GM19239 (cell line): ENCODE measurements at regions not wholly inside any gene's neighbourhood (a gene's known extent, or its start where the extent isn't known, plus 50 kb on each side); places are given as distances from the start of the nearest gene placed in this dataset.
"Not testable (repeated sequence)": the region's sequence is repeated elsewhere in the genome, so short reads cannot be mapped to it uniquely, and the experiment has no call there.

Experiments used
- DNase-seq: peaks from one replicate; pipeline ENCODE4 v3.0.0; 2011; ENCODE audit warnings: low spot score; ENCODE audit not compliant: insufficient read length
- FAIRE-seq: peaks from 2 replicates; lab custom pipeline; 2011; peaks lifted over from hg19 to GRCh38; lab: Jason Lieb, UNC

GRCh38 chr12:131456301-131457027 lies 254.4 kb upstream of the SFSWAP start:
- no peak for DNase-seq
- FAIRE-seq = no peak

- no peak for FAIRE-seq
- no peak for DNase-seq
These were observed 253.9 kb upstream of the SFSWAP start for GRCh38 chr12:131457028-131457310.

GRCh38 chr12:131457331-131458047 lies 253.4 kb upstream of the SFSWAP start:
- DNase-seq = no peak
- FAIRE-seq = no peak

GRCh38 chr12:131458048-131458374 lies 252.9 kb upstream of the SFSWAP start:
- no peak for FAIRE-seq

GRCh38 chr12:131458931-131459772 lies 251.7 kb upstream of the SFSWAP start:
- no peak for DNase-seq
- no peak for FAIRE-seq

More at GRCh38 chr12:131458048-131458374, 252.9 kb upstream of the SFSWAP start:
- no peak for DNase-seq

- no peak for FAIRE-seq
These were observed 251.0 kb upstream of the SFSWAP start for GRCh38 chr12:131459773-131460365.

GRCh38 chr12:131460520-131460919 lies 250.4 kb upstream of the SFSWAP start:
- no peak for DNase-seq
- FAIRE-seq = no peak

More at GRCh38 chr12:131459773-131460365, 251.0 kb upstream of the SFSWAP start:
- DNase-seq = no peak

- no peak for FAIRE-seq
These were observed 249.8 kb upstream of the SFSWAP start for GRCh38 chr12:131461096-131461495.

GRCh38 chr12:131463174-131463573 lies 247.7 kb upstream of the SFSWAP start:
- FAIRE-seq = no peak
- DNase-seq = no peak

More at GRCh38 chr12:131461096-131461495, 249.8 kb upstream of the SFSWAP start:
- DNase-seq = no peak

GRCh38 chr12:131464081-131464480 lies 246.8 kb upstream of the SFSWAP start:
- DNase-seq (no peak), FAIRE-seq (no peak)

- no peak for DNase-seq
- no peak for FAIRE-seq
These were observed 244.6 kb upstream of the SFSWAP start for GRCh38 chr12:131466306-131466705.

- FAIRE-seq = no peak
- DNase-seq = no peak
These were observed 244.0 kb upstream of the SFSWAP start for GRCh38 chr12:131466932-131467331.

- no peak for FAIRE-seq
- DNase-seq = no peak
These were observed 242.7 kb upstream of the SFSWAP start for GRCh38 chr12:131468206-131468605.

GRCh38 chr12:131469945-131470344 lies 240.9 kb upstream of the SFSWAP start:
- not testable (repeated sequence) for DNase-seq, FAIRE-seq

GRCh38 chr12:131471271-131471905 lies 239.5 kb upstream of the SFSWAP start:
- DNase-seq (no peak), FAIRE-seq (no peak)

GRCh38 chr12:131471946-131472732 lies 238.8 kb upstream of the SFSWAP start:
- no peak for DNase-seq
- FAIRE-seq = no peak

GRCh38 chr12:131473261-131473660 lies 237.6 kb upstream of the SFSWAP start:
- DNase-seq (no peak), FAIRE-seq (no peak)

- FAIRE-seq (no peak), DNase-seq (no peak)
These were observed 236.9 kb upstream of the SFSWAP start for GRCh38 chr12:131473741-131474709.
